ENCODE measurements at regions not wholly inside any gene's neighbourhood (a gene's known extent, or its start where the extent isn't known, plus 50 kb on each side); places are given as distances from the start of the nearest gene placed in this dataset.
"Not testable (repeated sequence)": the region's sequence is repeated elsewhere in the genome, so short reads cannot be mapped to it uniquely, and the experiment has no call there.

DNA sequence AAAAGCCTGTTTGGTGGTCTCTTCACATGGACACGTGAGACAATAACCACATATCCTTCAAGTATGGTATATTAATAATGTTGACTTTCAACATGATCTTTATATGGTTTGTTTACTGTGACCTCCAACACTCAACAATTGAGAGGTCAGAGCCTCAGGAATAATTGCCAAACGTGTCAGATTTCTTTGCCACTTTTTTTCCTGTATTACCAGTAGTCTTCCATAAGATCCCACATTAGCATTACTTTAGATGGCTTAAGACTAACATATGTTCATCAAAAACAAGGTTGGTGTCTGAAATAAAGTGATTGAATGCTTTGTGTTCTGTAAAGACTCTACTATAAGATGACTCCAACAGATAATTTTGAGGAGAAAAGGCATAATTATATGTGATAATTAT lies 118.7 kb upstream of the F3 start:
- TF ChIP-seq SIN3A (IDR thresholded peaks at IDR 0.05; ENCODE audit: borderline replicate concordance, insufficient read depth, low read depth, low read length), result no peak
- TF ChIP-seq TCF7L2 (IDR thresholded peaks at IDR 0.05; ENCODE audit: low read depth, low read length), result no peak
- TF ChIP-seq, protein P1, sequence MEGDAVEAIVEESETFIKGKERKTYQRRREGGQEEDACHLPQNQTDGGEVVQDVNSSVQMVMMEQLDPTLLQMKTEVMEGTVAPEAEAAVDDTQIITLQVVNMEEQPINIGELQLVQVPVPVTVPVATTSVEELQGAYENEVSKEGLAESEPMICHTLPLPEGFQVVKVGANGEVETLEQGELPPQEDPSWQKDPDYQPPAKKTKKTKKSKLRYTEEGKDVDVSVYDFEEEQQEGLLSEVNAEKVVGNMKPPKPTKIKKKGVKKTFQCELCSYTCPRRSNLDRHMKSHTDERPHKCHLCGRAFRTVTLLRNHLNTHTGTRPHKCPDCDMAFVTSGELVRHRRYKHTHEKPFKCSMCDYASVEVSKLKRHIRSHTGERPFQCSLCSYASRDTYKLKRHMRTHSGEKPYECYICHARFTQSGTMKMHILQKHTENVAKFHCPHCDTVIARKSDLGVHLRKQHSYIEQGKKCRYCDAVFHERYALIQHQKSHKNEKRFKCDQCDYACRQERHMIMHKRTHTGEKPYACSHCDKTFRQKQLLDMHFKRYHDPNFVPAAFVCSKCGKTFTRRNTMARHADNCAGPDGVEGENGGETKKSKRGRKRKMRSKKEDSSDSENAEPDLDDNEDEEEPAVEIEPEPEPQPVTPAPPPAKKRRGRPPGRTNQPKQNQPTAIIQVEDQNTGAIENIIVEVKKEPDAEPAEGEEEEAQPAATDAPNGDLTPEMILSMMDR (IDR thresholded peaks at IDR 0.05), result no peak
- no peak for TF ChIP-seq POLR2AphosphoS5 (IDR thresholded peaks at IDR 0.05; ENCODE audit: low read depth, low read length)
- TF ChIP-seq, protein P2, sequence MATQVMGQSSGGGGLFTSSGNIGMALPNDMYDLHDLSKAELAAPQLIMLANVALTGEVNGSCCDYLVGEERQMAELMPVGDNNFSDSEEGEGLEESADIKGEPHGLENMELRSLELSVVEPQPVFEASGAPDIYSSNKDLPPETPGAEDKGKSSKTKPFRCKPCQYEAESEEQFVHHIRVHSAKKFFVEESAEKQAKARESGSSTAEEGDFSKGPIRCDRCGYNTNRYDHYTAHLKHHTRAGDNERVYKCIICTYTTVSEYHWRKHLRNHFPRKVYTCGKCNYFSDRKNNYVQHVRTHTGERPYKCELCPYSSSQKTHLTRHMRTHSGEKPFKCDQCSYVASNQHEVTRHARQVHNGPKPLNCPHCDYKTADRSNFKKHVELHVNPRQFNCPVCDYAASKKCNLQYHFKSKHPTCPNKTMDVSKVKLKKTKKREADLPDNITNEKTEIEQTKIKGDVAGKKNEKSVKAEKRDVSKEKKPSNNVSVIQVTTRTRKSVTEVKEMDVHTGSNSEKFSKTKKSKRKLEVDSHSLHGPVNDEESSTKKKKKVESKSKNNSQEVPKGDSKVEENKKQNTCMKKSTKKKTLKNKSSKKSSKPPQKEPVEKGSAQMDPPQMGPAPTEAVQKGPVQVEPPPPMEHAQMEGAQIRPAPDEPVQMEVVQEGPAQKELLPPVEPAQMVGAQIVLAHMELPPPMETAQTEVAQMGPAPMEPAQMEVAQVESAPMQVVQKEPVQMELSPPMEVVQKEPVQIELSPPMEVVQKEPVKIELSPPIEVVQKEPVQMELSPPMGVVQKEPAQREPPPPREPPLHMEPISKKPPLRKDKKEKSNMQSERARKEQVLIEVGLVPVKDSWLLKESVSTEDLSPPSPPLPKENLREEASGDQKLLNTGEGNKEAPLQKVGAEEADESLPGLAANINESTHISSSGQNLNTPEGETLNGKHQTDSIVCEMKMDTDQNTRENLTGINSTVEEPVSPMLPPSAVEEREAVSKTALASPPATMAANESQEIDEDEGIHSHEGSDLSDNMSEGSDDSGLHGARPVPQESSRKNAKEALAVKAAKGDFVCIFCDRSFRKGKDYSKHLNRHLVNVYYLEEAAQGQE (IDR thresholded peaks at IDR 0.05; ENCODE audit: insufficient read depth in 1 of 2, low read depth in 2 of 2, low read length in 1 of 2), result no peak
- H3K9me3 ChIP-seq (ENCODE audit: control insufficient read depth, insufficient read depth, low read depth, low read length), result no peaks in the 10 kb centered on the region
- no peaks in the 10 kb centered on the region; the same call in 1 of the 2 replicates for H3K4me1 ChIP-seq (ENCODE audit: control insufficient read depth, insufficient read depth, low read length)
- H3K4me3 ChIP-seq (ENCODE audit: low read depth in 2 of 2, low read length in 2 of 2), result no peak overlapping the region
- H3K27me3 ChIP-seq (ENCODE audit: control insufficient read depth, insufficient read depth, low read length), result no peaks in the 10 kb centered on the region
- no peak overlapping the region; the same call in 1 of the 2 replicates for H3K27ac ChIP-seq (ENCODE audit: low read length)
- no peak for DNase-seq (ENCODE audit: low read depth, low spot score)
- no peaks in the 10 kb centered on the region for H3K36me3 ChIP-seq (ENCODE audit: control insufficient read depth, insufficient read depth, low read length)
- in situ Hi-C loops (cut with HindIII; ENCODE audit: low pct_unique_long_range_greater_than_20kb, low sequenced_read_pairs), result no loop called here
- ChIA-PET CTCF (no interaction called here), POLR2A (no interaction called here)
- intact Hi-C loops (cut with micrococcal nuclease; ENCODE audit: unreplicated experiment), result no loop called here
- no peak for ATAC-seq
- no TSS peak for BruUV-seq (replicated peaks)

DNA sequence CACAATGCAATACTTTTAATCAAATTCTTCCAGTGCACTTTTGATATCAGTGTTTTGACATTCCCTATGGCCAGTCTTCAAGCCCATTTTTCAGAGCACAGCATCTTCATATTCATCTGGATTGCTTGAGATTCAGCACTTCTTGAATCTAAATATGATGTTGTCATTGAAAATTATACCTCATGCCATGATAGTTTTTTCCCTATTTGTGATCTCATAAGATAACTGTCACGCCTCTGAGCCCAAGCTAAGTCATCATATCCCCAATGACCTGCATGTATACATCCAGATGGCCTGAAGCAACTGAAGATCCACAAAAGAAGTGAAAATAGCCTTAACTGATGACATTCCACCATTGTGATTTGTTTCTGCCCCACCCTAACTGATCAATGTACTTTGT lies 117.6 kb upstream of the F3 start:
- H3K4me3 ChIP-seq (ENCODE audit: low read depth in 2 of 2, low read length in 2 of 2); H3K4me1 ChIP-seq (ENCODE audit: control insufficient read depth, insufficient read depth, low read length); H3K36me3 ChIP-seq (ENCODE audit: control insufficient read depth, insufficient read depth, low read length); intact Hi-C loops (cut with micrococcal nuclease; ENCODE audit: unreplicated experiment); BruUV-seq (replicated peaks); POLR2A ChIA-PET; DNase-seq (ENCODE audit: low read depth, low spot score); CTCF ChIA-PET; H3K27ac ChIP-seq (ENCODE audit: low read length); H3K27me3 ChIP-seq (ENCODE audit: control insufficient read depth, insufficient read depth, low read length); H3K9me3 ChIP-seq (ENCODE audit: control insufficient read depth, insufficient read depth, low read depth, low read length); in situ Hi-C loops (cut with HindIII; ENCODE audit: low pct_unique_long_range_greater_than_20kb, low sequenced_read_pairs); ATAC-seq: not testable (repeated sequence)

DNA sequence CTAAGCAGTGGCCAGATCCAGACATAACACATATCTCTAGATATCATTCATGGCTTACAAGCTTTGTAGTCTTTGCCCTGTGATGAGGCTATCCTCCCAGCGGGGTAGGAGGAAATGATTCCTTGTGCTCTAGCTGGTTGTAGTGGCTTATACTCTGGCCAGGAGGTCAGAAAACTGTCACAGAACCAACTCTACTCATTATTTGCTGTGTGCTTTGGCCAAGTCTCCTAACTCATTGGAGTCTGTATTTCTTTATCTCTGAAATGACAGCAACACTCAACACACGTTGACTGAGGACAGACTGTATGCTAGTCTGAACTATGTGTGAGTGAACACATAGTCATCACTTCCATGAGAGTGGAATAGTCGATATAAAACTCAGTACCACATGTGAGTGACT lies 116.7 kb upstream of the F3 start:
- TF ChIP-seq, protein P2 (IDR thresholded peaks at IDR 0.05; ENCODE audit: insufficient read depth in 1 of 2, low read depth in 2 of 2, low read length in 1 of 2), result no peak
- TF ChIP-seq, protein P1 (IDR thresholded peaks at IDR 0.05), result no peak
- no peak for TF ChIP-seq SIN3A (IDR thresholded peaks at IDR 0.05; ENCODE audit: borderline replicate concordance, insufficient read depth, low read depth, low read length)
- no peak for TF ChIP-seq TCF7L2 (IDR thresholded peaks at IDR 0.05; ENCODE audit: low read depth, low read length)
- TF ChIP-seq POLR2AphosphoS5 (IDR thresholded peaks at IDR 0.05; ENCODE audit: low read depth, low read length), result no peak
- H3K27me3 ChIP-seq (ENCODE audit: control insufficient read depth, insufficient read depth, low read length), result no peaks in the 10 kb centered on the region
- ATAC-seq (no peak), DNase-seq (ENCODE audit: low read depth, low spot score) (no peak)
- in situ Hi-C loops (cut with HindIII; ENCODE audit: low pct_unique_long_range_greater_than_20kb, low sequenced_read_pairs), result no loop called here
- BruUV-seq (replicated peaks), result no TSS peak
- ChIA-PET CTCF (no interaction called here), POLR2A (no interaction called here)
- no peaks in the 10 kb centered on the region for H3K36me3 ChIP-seq (ENCODE audit: control insufficient read depth, insufficient read depth, low read length)
- H3K4me1 ChIP-seq (ENCODE audit: control insufficient read depth, insufficient read depth, low read length), result peaks cover 9% of the 10 kb centered on the region
- intact Hi-C loops (cut with micrococcal nuclease; ENCODE audit: unreplicated experiment), result no loop called here
- peak overlapping the region; percentile 61; the same call in 1 of the 2 replicates for H3K27ac ChIP-seq (ENCODE audit: low read length)
- H3K9me3 ChIP-seq (ENCODE audit: control insufficient read depth, insufficient read depth, low read depth, low read length), result no peaks in the 10 kb centered on the region
- H3K4me3 ChIP-seq (ENCODE audit: low read depth in 2 of 2, low read length in 2 of 2), result no peak overlapping the region

DNA sequence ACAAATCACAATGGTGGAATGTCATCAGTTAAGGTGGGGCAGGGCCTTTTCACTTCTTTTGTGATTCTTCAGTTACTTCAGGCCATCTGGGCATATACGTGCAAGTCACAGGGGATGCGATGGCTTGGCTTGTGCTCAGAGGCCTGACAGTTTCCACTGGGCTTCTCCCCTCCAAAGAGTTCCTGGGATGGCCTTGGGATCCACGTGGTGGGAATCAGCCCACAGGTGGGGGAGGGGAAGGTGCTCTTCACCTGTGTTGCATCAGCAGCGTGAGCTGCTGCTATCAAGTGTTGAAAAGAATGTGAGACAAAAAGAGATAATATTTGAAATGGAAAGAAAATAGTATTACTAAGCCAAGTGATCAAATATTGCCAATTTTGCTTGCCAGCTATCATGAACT lies 116.2 kb upstream of the F3 start:
- H3K4me3 ChIP-seq (ENCODE audit: low read depth in 2 of 2, low read length in 2 of 2); ATAC-seq; H3K27ac ChIP-seq (ENCODE audit: low read length); H3K9me3 ChIP-seq (ENCODE audit: control insufficient read depth, insufficient read depth, low read depth, low read length); H3K4me1 ChIP-seq (ENCODE audit: control insufficient read depth, insufficient read depth, low read length); H3K27me3 ChIP-seq (ENCODE audit: control insufficient read depth, insufficient read depth, low read length); CTCF ChIA-PET; POLR2A ChIA-PET; BruUV-seq (replicated peaks); H3K36me3 ChIP-seq (ENCODE audit: control insufficient read depth, insufficient read depth, low read length); intact Hi-C loops (cut with micrococcal nuclease; ENCODE audit: unreplicated experiment); in situ Hi-C loops (cut with HindIII; ENCODE audit: low pct_unique_long_range_greater_than_20kb, low sequenced_read_pairs); DNase-seq (ENCODE audit: low read depth, low spot score): not testable (repeated sequence)
